ENCODE measurements at regions not wholly inside any gene's neighbourhood (a gene's known extent, or its start where the extent isn't known, plus 50 kb on each side); places are given as distances from the start of the nearest gene placed in this dataset.

DNA sequence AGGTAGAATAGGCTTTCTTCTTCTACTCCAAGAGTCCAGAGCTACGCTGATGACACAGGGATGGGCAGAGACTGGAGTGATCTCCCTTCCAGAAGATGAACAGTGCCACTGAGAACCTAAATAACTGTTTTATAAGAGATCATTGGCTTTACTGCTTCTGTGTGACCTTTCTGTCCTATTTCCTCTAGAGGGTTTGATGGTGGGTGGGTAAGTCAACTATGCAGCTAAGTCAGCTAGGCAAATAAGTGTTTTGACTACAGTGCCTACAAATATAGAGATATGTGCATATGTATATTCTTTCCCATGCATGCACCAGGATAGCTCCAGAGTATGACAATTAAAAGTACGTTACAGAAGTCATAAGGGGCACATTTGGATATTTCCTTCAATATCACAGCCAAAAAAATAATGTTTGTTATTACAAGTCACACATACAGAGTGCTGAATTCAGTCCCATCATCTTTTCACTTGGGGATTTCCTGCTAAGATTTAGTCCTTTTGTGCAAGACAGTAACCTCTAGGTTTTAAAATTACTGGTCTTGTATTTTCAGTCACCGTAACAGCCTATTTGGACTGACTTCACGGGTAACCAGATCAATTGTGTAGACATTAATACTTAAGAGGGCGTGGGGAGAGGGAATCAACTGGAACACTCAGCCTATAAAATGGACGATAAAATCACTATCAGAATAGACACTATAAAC lies 412.6 kb upstream of the SOX5 start:
- no peak for DNase-seq (ENCODE audit: low read depth)
- TF ChIP-seq, protein P1, sequence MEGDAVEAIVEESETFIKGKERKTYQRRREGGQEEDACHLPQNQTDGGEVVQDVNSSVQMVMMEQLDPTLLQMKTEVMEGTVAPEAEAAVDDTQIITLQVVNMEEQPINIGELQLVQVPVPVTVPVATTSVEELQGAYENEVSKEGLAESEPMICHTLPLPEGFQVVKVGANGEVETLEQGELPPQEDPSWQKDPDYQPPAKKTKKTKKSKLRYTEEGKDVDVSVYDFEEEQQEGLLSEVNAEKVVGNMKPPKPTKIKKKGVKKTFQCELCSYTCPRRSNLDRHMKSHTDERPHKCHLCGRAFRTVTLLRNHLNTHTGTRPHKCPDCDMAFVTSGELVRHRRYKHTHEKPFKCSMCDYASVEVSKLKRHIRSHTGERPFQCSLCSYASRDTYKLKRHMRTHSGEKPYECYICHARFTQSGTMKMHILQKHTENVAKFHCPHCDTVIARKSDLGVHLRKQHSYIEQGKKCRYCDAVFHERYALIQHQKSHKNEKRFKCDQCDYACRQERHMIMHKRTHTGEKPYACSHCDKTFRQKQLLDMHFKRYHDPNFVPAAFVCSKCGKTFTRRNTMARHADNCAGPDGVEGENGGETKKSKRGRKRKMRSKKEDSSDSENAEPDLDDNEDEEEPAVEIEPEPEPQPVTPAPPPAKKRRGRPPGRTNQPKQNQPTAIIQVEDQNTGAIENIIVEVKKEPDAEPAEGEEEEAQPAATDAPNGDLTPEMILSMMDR (conservative IDR thresholded peaks at IDR 0.05; ENCODE audit: low read length): no peak
- no peak overlapping the region for H3K4me3 ChIP-seq (ENCODE audit: low read length)

DNA sequence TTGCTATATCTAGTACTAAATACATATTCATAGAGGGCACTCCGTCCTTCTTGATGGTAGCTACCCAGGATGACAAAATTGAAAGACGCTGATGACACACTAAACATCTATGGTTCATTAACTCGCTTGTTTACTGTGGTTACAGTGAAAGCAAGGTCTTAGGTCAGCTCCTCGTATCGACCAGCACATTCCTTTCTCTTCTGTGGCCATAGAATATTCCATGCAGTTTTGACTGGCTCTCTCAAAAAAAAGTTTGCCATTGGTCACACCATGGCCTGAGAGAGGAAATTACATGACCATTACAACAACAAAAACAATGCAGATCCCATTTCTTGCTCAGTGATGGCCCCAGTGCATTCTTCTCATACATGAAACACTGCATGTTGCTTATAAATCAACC lies 411.4 kb upstream of the SOX5 start:
- H3K4me3 ChIP-seq (ENCODE audit: low read length): no peak overlapping the region
- TF ChIP-seq, protein P1 (conservative IDR thresholded peaks at IDR 0.05; ENCODE audit: low read length): no peak
- no peak for DNase-seq (ENCODE audit: low read depth)

DNA sequence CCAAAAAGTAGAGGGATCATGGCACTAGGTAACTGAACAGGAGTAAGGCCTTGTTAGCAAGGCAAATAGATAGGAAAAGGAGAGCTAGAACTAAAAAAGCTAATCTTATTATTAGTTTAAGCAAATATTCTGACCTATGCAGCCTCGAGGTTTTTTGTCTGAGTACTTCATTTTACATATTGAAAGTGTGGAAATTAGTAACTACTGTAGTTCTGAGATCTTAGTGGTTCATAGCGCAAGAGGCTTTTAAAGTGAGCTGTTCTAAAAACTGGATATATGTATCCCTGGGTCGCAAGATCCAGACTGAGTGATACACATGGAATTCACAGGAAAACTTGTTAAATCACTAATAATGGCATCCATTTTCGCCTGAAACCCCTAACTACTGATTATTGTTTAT lies 411.0 kb upstream of the SOX5 start:
- H3K4me3 ChIP-seq (ENCODE audit: low read length): no peak overlapping the region
- TF ChIP-seq, protein P1 (conservative IDR thresholded peaks at IDR 0.05; ENCODE audit: low read length): no peak
- DNase-seq (ENCODE audit: low read depth): no peak

DNA sequence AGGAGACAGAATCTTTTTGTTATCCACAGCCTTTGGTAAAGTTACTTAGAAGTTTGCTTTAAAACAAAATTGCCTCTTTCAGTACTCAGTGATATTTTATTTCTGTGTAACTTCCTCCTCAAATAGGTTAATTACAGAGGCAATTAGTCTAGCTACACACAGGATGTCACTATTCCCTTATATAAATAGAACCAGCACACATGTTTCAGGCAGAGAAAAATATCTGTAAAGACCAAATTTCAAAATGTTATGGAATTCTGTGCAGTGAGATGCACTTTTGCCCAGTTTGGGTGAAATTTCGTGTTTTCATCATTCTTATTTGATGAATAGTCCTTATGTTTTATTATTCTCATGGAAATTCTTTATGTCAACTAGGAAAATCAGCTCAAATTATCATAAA lies 410.6 kb upstream of the SOX5 start:
- TF ChIP-seq, protein P1 (conservative IDR thresholded peaks at IDR 0.05; ENCODE audit: low read length): no peak
- H3K4me3 ChIP-seq (ENCODE audit: low read length): no peak overlapping the region
- no peak for DNase-seq (ENCODE audit: low read depth)

DNA sequence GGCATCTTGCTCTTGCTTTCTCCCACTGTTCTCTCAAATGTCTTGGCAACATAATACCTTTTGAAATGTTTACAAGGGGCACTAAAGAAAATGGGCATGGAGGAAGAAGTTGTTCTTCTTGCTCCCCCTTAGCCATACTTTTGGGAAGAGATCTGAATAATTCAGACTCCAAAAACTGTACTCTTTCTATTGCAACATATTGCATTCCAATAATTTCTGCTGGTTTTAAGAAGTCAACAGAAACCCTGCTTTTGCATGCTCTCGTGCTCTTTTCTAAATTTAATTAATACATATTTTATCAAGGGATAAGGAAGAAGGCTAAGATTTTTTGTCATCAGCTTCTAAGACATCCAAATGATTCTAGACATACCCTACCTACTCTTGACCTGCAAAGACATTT lies 409.9 kb upstream of the SOX5 start:
- H3K4me3 ChIP-seq (ENCODE audit: low read length): no peak overlapping the region
- no peak for DNase-seq (ENCODE audit: low read depth)
- TF ChIP-seq, protein P1 (conservative IDR thresholded peaks at IDR 0.05; ENCODE audit: low read length): no peak

DNA sequence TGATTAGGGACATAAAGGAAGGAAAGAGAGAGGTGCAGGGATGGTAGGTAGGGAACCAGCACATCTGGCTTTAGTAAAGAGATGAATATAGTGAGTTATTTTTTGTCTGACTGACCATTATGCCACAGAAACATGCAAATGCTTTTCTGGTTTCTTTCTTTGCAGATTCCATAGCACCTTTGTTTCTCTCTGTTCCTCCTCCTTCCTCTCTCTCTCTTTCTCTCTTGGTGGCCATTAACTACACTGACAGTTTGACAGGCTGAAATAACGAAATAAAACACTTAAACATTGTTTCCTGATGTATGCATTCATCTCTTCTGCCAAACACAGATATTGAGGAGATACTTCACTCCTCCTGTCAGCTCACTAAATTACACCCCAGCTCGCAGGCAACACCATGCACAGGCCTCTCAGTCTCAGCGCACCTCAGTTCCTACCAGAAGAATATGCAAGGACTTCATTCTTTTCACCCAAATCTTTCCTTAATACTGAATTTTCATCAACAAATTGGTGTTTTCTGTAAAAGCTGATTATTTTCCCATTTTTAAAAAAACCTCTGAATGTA lies 406.9 kb upstream of the SOX5 start:
- DNase-seq (ENCODE audit: low read depth): no peak
- H3K4me3 ChIP-seq (ENCODE audit: low read length): no peak overlapping the region
- TF ChIP-seq, protein P1 (conservative IDR thresholded peaks at IDR 0.05; ENCODE audit: low read length): no peak

DNA sequence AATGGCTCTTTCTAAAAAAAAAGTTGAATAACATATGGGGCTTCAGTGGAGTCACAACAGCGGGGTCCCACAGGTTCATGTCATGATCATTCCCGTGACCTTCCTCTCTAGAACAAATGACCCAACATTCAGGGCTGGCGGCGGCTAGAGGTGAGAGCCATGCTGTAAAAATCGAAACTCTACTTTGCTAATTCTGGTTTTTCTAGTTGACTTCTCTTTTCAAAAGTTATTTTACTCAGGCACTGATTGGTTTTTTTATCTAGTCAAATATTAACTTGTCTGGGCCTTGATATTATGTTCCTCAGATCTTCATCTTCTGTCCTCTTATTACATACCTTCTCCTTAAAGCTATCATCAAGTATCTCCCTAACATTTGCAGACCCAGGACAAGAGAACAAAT lies 402.9 kb upstream of the SOX5 start:
- DNase-seq (ENCODE audit: low read depth): no peak
- TF ChIP-seq, protein P1 (conservative IDR thresholded peaks at IDR 0.05; ENCODE audit: low read length): no peak
- no peak overlapping the region for H3K4me3 ChIP-seq (ENCODE audit: low read length)

All from AG10803 (cell line).